Spleen (tissue), 7 donors: ENCODE measurements at regions not wholly inside any gene's neighbourhood (a gene's known extent, or its start where the extent isn't known, plus 50 kb on each side); places are given as distances from the start of the nearest gene placed in this dataset.

Source experiments
- CTCF ChIP-seq, 11 experiments: fragments of 200-600 bp in 7 of 11; fragments of 450-650 bp in 4 of 11; sonication (generic) in 4 of 11; IDR thresholded peaks in 8 of 11; conservative IDR thresholded peaks in 3 of 11; 1 replicate in 7 of 11; 2 replicates in 4 of 11; pipeline versions ENCODE4 v1.4.0 to v1.8.0; 2016 to 2021; ENCODE audit warnings: antibody characterized with exemption in 11 of 11, inconsistent platforms in 4 of 11, mild to moderate bottlenecking in 1 of 11
- POLR2A ChIP-seq, 3 donors: fragments of 450-650 bp; IDR thresholded peaks; one replicate each; pipeline ENCODE4 v1.5.1; 2017; ENCODE audit warnings: antibody characterized with exemption in 3 of 3, mild to moderate bottlenecking in 1 of 3
- donor health status: DM: no; HTN: no; CAD: no; lungs with moderate emphysema.
- donor health status: DM: no; HTN: no; CAD: no.
- donor health status: DM: no; HTN: no; CAD: no.

- TF ChIP-seq CTCF (IDR thresholded peaks at IDR 0.05 in 8 of 11, conservative IDR thresholded peaks at IDR 0.05 in 3 of 11) (no peak), POLR2A (IDR thresholded peaks at IDR 0.05) (no peak)
Measured at GRCh38 chr3:31377045-31377642, 155.6 kb upstream of the STT3B start.
